ENCODE measurements at regions not wholly inside any gene's neighbourhood (a gene's known extent, or its start where the extent isn't known, plus 50 kb on each side); places are given as distances from the start of the nearest gene placed in this dataset.
A peak's percentile ranks its signal among the peaks of the same experiment; 100 is the strongest.
"Not testable (repeated sequence)": the region's sequence is repeated elsewhere in the genome, so short reads cannot be mapped to it uniquely, and the experiment has no call there.

- DNase-seq (ENCODE audit: low spot score) = no peak
Observed at GRCh38 chr12:107590814-107591375, 94.7 kb upstream of the PWP1 start.

- no peak for DNase-seq (ENCODE audit: low spot score)
Observed at GRCh38 chr12:107593713-107594381, 91.8 kb upstream of the PWP1 start.

GRCh38 chr12:107594995-107595394, 90.6 kb upstream of the PWP1 start:
- DNase-seq (ENCODE audit: low spot score) = no peak

GRCh38 chr12:107597695-107598410, 87.7 kb upstream of the PWP1 start:
- no peak for DNase-seq (ENCODE audit: low spot score)

GRCh38 chr12:107598906-107599305, 86.7 kb upstream of the PWP1 start:
- no peak for DNase-seq (ENCODE audit: low spot score)

- DNase-seq (ENCODE audit: low spot score) = no peak
Observed at GRCh38 chr12:107600581-107601144, 84.9 kb upstream of the PWP1 start.

GRCh38 chr12:107602446-107602845, 83.2 kb upstream of the PWP1 start:
- no peak for DNase-seq (ENCODE audit: low spot score)

- no peak for DNase-seq (ENCODE audit: low spot score)
Observed at GRCh38 chr12:107605293-107605692, 80.3 kb upstream of the PWP1 start.

- peak; percentile 73 for DNase-seq (ENCODE audit: low spot score)
Observed at GRCh38 chr12:107607464-107608392, 77.9 kb upstream of the PWP1 start.

- not testable (repeated sequence) for DNase-seq (ENCODE audit: low spot score)
Observed at GRCh38 chr12:107608779-107609178, 76.8 kb upstream of the PWP1 start.

- peak; percentile 14 for DNase-seq (ENCODE audit: low spot score)
Observed at GRCh38 chr12:107610021-107610859, 75.4 kb upstream of the PWP1 start.

GRCh38 chr12:107612508-107612907, 73.1 kb upstream of the PWP1 start:
- no peak for DNase-seq (ENCODE audit: low spot score)

GRCh38 chr12:107616941-107617340, 68.7 kb upstream of the PWP1 start:
- no peak for DNase-seq (ENCODE audit: low spot score)

- no peak for DNase-seq (ENCODE audit: low spot score)
Observed at GRCh38 chr12:107618106-107618505, 67.5 kb upstream of the PWP1 start.

GRCh38 chr12:107619831-107620230, 65.8 kb upstream of the PWP1 start:
- DNase-seq (ENCODE audit: low spot score) = no peak

- no peak for DNase-seq (ENCODE audit: low spot score)
Observed at GRCh38 chr12:107622001-107622400, 63.6 kb upstream of the PWP1 start.

- DNase-seq (ENCODE audit: low spot score) = no peak
Observed at GRCh38 chr12:107624493-107624892, 61.1 kb upstream of the PWP1 start.

- no peak for DNase-seq (ENCODE audit: low spot score)
Observed at GRCh38 chr12:107631715-107632114, 53.9 kb upstream of the PWP1 start.

- DNase-seq (ENCODE audit: low spot score) = no peak
Observed at GRCh38 chr12:107632246-107632645, 53.4 kb upstream of the PWP1 start.

GRCh38 chr12:107634530-107634929, 51.1 kb upstream of the PWP1 start:
- no peak for DNase-seq (ENCODE audit: low spot score)

- DNase-seq (ENCODE audit: low spot score) = no peak
Observed at GRCh38 chr12:107635139-107635538, 50.5 kb upstream of the PWP1 start.
